ENCODE measurements at regions not wholly inside any gene's neighbourhood (a gene's known extent, or its start where the extent isn't known, plus 50 kb on each side); places are given as distances from the start of the nearest gene placed in this dataset.

- TF ChIP-seq CTCF (IDR thresholded peaks at IDR 0.05) = no peak
- no peak for TF ChIP-seq POLR2A (IDR thresholded peaks at IDR 0.05)
These were observed 772.5 kb upstream of the GRM7 start for GRCh38 chr3:6088433-6088832.
